ENCODE measurements at regions not wholly inside any gene's neighbourhood (a gene's known extent, or its start where the extent isn't known, plus 50 kb on each side); places are given as distances from the start of the nearest gene placed in this dataset.
"Not testable (repeated sequence)": the region's sequence is repeated elsewhere in the genome, so short reads cannot be mapped to it uniquely, and the experiment has no call there.

- no peak overlapping the region for H3K4me3 ChIP-seq (ENCODE audit: low read length)
- TF ChIP-seq ZNF274 (IDR thresholded peaks at IDR 0.05; ENCODE audit: low read depth, low read length): no peak
Observed at GRCh38 chr3:178324356-178324755, 211.9 kb upstream of the KCNMB2 start.

GRCh38 chr3:178325330-178325729 is 210.9 kb upstream of the KCNMB2 start:
- TF ChIP-seq ZNF274 (IDR thresholded peaks at IDR 0.05; ENCODE audit: low read depth, low read length): no peak
- no peak overlapping the region for H3K4me3 ChIP-seq (ENCODE audit: low read length)

GRCh38 chr3:178329936-178330335 is 206.3 kb upstream of the KCNMB2 start:
- no peak for TF ChIP-seq ZNF274 (IDR thresholded peaks at IDR 0.05; ENCODE audit: low read depth, low read length)
- H3K4me3 ChIP-seq (ENCODE audit: low read length): no peak overlapping the region

- no peak overlapping the region for H3K4me3 ChIP-seq (ENCODE audit: low read length)
- TF ChIP-seq ZNF274 (IDR thresholded peaks at IDR 0.05; ENCODE audit: low read depth, low read length): no peak
Observed at GRCh38 chr3:178334239-178334638, 202.0 kb upstream of the KCNMB2 start.

- H3K4me3 ChIP-seq (ENCODE audit: low read length): no peak overlapping the region
- no peak for TF ChIP-seq ZNF274 (IDR thresholded peaks at IDR 0.05; ENCODE audit: low read depth, low read length)
Observed at GRCh38 chr3:178336336-178336735, 199.9 kb upstream of the KCNMB2 start.

GRCh38 chr3:178340506-178340905 is 195.7 kb upstream of the KCNMB2 start:
- H3K4me3 ChIP-seq (ENCODE audit: low read length): no peak overlapping the region
- TF ChIP-seq ZNF274 (IDR thresholded peaks at IDR 0.05; ENCODE audit: low read depth, low read length): no peak

- no peak for TF ChIP-seq ZNF274 (IDR thresholded peaks at IDR 0.05; ENCODE audit: low read depth, low read length)
- H3K4me3 ChIP-seq (ENCODE audit: low read length): no peak overlapping the region
Observed at GRCh38 chr3:178341636-178342035, 194.6 kb upstream of the KCNMB2 start.

- no peak overlapping the region for H3K4me3 ChIP-seq (ENCODE audit: low read length)
- TF ChIP-seq ZNF274 (IDR thresholded peaks at IDR 0.05; ENCODE audit: low read depth, low read length): no peak
Observed at GRCh38 chr3:178342111-178342510, 194.1 kb upstream of the KCNMB2 start.

GRCh38 chr3:178343433-178344038 is 192.7 kb upstream of the KCNMB2 start:
- no peak for TF ChIP-seq ZNF274 (IDR thresholded peaks at IDR 0.05; ENCODE audit: low read depth, low read length)
- H3K4me3 ChIP-seq (ENCODE audit: low read length): no peak overlapping the region

- no peak overlapping the region for H3K4me3 ChIP-seq (ENCODE audit: low read length)
- no peak for TF ChIP-seq ZNF274 (IDR thresholded peaks at IDR 0.05; ENCODE audit: low read depth, low read length)
Observed at GRCh38 chr3:178345944-178346343, 190.3 kb upstream of the KCNMB2 start.

GRCh38 chr3:178348561-178349217 is 187.5 kb upstream of the KCNMB2 start:
- H3K4me3 ChIP-seq (ENCODE audit: low read length): not testable (repeated sequence)

GRCh38 chr3:178349218-178349596 is 187.0 kb upstream of the KCNMB2 start:
- not testable (repeated sequence) for H3K4me3 ChIP-seq (ENCODE audit: low read length)

GRCh38 chr3:178350763-178351162 is 185.5 kb upstream of the KCNMB2 start:
- no peak for TF ChIP-seq ZNF274 (IDR thresholded peaks at IDR 0.05; ENCODE audit: low read depth, low read length)
- H3K4me3 ChIP-seq (ENCODE audit: low read length): no peak overlapping the region

GRCh38 chr3:178352326-178353005 is 183.8 kb upstream of the KCNMB2 start:
- H3K4me3 ChIP-seq (ENCODE audit: low read length): no peak overlapping the region

GRCh38 chr3:178353006-178353694 is 183.1 kb upstream of the KCNMB2 start:
- no peak overlapping the region for H3K4me3 ChIP-seq (ENCODE audit: low read length)
- no peak for TF ChIP-seq ZNF274 (IDR thresholded peaks at IDR 0.05; ENCODE audit: low read depth, low read length)

More at GRCh38 chr3:178352326-178353005, 183.8 kb upstream of the KCNMB2 start:
- TF ChIP-seq ZNF274 (IDR thresholded peaks at IDR 0.05; ENCODE audit: low read depth, low read length): no peak

Data from GM08714 (cell line).